SU-DHL-6 (cell line): ENCODE measurements at regions not wholly inside any gene's neighbourhood (a gene's known extent, or its start where the extent isn't known, plus 50 kb on each side); places are given as distances from the start of the nearest gene placed in this dataset.

Experiments used
- EZH2phosphoT487 ChIP-seq: fragments of 200-600 bp; sonication (generic), shearing (Covaris generic); conservative IDR thresholded peaks from 2 replicates; pipeline ENCODE4 v1.6.1; 2018; ENCODE audit warnings: mild to moderate bottlenecking, antibody characterized with exemption, low read length, moderate library complexity, mixed read lengths
- TF ChIP-seq, protein P1 (sequence below): fragments of 200-600 bp; sonication (generic); IDR thresholded peaks from one replicate; pipeline ENCODE4 v1.5.1; 2017; ENCODE audit warnings: antibody characterized with exemption, mild to moderate bottlenecking, low read length, moderate library complexity; ENCODE audit not compliant: insufficient read depth, poor library complexity, severe bottlenecking

DNA sequence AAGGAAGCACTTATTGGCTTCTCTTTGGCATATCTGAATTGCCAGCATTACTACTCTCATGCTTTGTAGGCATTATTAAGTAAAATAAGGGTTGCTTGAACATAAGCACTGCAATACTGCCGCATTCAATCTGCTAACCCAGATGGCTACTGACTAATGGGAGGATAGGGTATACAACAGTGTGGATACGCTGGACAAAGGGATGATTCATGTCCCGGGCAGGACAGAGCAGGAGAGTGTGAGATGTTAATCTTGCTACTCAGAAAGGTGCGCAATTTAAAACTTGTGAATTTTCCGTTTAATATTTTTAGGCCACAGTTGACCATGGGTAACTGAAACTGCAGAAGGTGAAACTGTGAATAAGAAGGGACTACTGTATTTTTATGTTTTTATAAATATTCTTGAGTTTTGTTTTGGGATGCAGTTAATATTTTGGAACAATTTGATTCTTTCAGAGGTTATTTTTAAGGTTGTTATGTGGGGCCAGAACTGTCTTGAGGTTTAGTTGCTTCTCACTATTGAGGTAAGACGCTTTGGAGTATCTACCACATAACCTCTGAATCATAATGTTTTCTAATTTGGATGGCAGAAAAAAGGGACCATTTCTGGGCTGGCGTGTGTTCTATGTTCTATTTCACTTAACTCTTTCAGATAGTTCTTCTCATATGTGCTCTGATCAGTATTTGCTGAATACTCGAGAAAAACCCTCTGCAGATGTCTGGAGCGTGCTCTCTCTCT, 75.7 kb upstream of the SYPL1 start:
- TF ChIP-seq, protein P1, sequence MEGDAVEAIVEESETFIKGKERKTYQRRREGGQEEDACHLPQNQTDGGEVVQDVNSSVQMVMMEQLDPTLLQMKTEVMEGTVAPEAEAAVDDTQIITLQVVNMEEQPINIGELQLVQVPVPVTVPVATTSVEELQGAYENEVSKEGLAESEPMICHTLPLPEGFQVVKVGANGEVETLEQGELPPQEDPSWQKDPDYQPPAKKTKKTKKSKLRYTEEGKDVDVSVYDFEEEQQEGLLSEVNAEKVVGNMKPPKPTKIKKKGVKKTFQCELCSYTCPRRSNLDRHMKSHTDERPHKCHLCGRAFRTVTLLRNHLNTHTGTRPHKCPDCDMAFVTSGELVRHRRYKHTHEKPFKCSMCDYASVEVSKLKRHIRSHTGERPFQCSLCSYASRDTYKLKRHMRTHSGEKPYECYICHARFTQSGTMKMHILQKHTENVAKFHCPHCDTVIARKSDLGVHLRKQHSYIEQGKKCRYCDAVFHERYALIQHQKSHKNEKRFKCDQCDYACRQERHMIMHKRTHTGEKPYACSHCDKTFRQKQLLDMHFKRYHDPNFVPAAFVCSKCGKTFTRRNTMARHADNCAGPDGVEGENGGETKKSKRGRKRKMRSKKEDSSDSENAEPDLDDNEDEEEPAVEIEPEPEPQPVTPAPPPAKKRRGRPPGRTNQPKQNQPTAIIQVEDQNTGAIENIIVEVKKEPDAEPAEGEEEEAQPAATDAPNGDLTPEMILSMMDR, result no peak
- no peak for TF ChIP-seq EZH2phosphoT487
